ES-I3 (cell line): ENCODE measurements at regions not wholly inside any gene's neighbourhood (a gene's known extent, or its start where the extent isn't known, plus 50 kb on each side); places are given as distances from the start of the nearest gene placed in this dataset.

Source experiments
- H3K36me3 ChIP-seq: 2 replicates; pipeline ENCODE4 v1.6.1; 2013; ENCODE audit warnings: mild to moderate bottlenecking, low read length, control low read depth, moderate library complexity; ENCODE audit not compliant: insufficient read depth
- H3K4me1 ChIP-seq: 2 replicates; pipeline ENCODE4 v1.6.1; 2013; ENCODE audit warnings: mild to moderate bottlenecking, control low read depth, low read length; ENCODE audit not compliant: insufficient read depth
- H3K9ac ChIP-seq: 2 replicates; pipeline ENCODE4 v1.6.1; 2013; ENCODE audit warnings: low read depth, mild to moderate bottlenecking, low read length, moderate library complexity
- H3K9me3 ChIP-seq: 2 replicates; pipeline ENCODE4 v1.6.1; 2013; ENCODE audit warnings: mild to moderate bottlenecking, low read length, moderate library complexity; ENCODE audit not compliant: control insufficient read depth, insufficient read depth

DNA sequence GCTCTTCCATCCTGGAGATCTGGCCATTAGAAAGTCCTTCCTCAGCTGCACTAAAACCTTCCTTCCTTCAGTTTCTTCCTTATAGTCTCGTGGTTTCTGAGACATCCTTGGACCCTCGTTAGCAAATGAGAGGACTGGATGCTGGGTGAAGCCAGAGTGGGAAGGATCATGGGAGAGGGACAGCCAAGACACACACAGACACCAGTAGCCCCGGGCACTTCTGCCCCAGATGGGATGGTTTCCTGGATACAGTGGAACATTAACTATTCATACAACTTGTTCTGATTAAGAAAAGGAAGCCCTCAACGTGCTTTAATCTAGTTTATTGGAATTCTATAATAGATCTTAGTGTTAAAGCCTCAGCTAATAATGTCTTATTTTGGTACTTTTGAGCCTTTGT is 125.5 kb downstream of the SEC61B start:
- H3K4me1 ChIP-seq = no peaks in the 10 kb centered on the region
- H3K9me3 ChIP-seq = no peaks in the 10 kb centered on the region
- H3K36me3 ChIP-seq = no peaks in the 10 kb centered on the region
- no peak overlapping the region for H3K9ac ChIP-seq

DNA sequence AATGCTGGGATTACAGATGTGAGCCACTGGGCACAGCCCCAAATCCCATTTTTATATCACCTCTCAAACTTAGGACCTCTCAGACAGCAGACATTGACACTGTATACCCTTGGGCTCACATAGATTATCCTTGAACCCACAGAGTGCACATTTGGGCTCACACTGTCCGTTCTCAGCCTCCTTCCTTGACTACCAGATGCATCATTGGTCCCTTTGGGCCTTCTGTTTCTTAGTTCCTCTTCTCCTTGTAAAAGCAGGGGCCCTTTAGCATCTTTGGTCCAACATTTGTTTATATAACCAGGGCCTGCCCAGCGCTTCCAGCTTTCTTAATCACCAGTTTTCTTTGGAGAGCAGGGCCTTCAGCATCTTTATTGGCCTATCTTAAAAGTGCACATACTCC is 126.2 kb downstream of the SEC61B start:
- no peaks in the 10 kb centered on the region for H3K4me1 ChIP-seq
- H3K9ac ChIP-seq = no peak overlapping the region
- no peaks in the 10 kb centered on the region for H3K36me3 ChIP-seq
- no peaks in the 10 kb centered on the region for H3K9me3 ChIP-seq

DNA sequence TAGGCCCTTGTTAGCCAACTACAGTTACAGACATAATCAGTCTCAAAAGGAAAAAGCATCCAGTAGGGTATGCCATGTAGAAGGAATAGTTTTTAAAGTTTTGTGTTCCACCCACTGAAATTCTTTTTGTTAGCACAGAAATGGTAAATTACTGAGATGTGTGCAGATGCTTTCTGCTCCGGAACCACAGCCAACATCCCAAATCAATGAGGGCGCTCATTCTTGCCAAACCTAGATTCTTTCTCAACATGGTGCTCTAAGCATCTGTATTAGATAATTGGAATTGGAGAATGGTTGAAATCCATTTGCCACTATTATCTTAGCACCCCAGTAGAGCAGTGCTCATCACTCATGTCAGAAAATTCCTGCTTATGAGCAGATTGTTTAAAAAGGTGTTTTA is 127.8 kb downstream of the SEC61B start:
- Histone ChIP-seq H3K9ac (no peak overlapping the region), H3K36me3 (no peaks in the 10 kb centered on the region), H3K4me1 (no peaks in the 10 kb centered on the region), H3K9me3 (no peaks in the 10 kb centered on the region)

DNA sequence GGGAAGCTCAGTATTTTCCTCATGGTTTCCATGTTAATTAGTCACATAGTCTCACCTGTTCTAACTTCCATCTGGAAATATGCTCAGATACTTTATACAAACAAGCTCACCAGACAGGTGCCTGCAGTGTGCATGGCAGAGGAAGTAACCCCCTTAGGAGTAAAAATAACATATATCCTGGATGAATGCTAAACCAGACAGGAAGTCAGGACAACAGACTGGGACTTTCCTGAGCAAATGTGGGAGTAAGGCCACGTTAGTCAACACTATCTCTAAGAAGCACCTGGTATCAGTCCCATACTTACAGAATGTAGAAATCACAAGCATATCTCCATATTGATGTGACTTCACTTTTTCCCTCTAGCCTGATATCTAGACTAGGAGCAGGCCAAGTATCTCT is 128.4 kb downstream of the SEC61B start:
- H3K36me3 ChIP-seq = no peaks in the 10 kb centered on the region
- H3K9ac ChIP-seq = no peak overlapping the region
- no peaks in the 10 kb centered on the region for H3K9me3 ChIP-seq
- no peaks in the 10 kb centered on the region for H3K4me1 ChIP-seq

DNA sequence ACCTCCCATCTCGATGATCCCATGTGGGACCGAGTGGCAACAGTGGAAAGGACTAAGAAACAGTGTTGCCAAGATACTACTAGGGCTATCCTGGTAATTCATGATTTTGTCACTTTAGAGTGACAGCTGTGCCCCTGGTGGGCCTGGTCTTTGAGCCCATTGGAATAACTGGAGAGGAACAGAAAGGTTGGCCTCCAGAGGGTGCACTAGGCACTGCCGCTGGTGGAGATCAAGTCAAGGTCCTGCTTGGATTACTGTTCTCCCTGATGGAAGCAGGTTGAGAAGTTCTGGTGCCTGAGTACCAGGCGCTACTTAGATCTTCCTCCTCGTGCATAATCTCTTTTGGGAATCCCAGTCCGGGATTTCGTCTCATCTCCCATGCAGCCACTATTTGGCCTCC is 129.6 kb downstream of the SEC61B start:
- no peaks in the 10 kb centered on the region for H3K36me3 ChIP-seq
- H3K4me1 ChIP-seq = no peaks in the 10 kb centered on the region
- H3K9ac ChIP-seq = no peak overlapping the region
- H3K9me3 ChIP-seq = no peaks in the 10 kb centered on the region

DNA sequence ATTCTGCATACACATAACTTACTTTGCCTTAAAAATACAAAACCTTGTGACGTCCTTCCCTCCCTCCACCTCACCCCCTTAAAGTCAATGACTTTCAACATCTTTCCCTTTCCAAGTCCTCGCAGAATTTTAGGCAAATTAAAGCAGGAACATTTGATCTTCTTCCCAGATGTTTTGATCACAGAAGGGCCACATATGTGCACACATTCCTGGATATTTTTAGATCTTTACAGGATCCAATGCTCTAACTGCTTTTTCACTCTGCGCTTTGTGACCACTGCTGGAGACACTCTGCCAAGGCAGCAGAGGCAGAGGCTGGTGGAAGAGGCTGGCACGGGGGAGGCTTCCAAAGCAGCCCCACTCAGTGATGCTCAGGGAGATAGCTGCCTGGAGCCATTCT is 130.7 kb downstream of the SEC61B start:
- 0 out of 2 replicates have a peak, but pooled peaks cover 3% of the 10 kb centered on the region for H3K4me1 ChIP-seq
- no peaks in the 10 kb centered on the region for H3K9me3 ChIP-seq
- no peaks in the 10 kb centered on the region for H3K36me3 ChIP-seq
- no peak overlapping the region for H3K9ac ChIP-seq

DNA sequence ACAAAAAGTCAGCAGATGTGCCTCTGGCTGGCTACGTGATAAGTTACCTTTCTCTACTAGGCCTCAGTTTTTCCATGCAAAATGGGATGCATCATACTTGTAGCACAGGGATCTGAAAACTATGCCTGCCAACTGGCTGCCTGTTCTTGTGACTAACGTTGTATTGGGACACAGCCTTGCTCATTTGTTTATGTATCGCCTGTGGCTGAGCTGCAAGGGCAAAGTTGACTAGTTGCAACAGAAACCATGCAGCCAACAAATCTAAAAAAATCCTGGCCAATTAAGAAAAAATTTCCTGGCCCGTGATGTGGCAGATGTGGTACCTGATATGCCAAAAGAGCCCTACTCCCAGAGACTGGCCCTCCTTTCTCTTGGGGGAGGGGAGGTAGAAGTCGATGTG is 131.3 kb downstream of the SEC61B start:
- Histone ChIP-seq H3K4me1 (0 out of 2 replicates have a peak, but pooled peaks cover 3% of the 10 kb centered on the region), H3K36me3 (no peaks in the 10 kb centered on the region), H3K9ac (no peak overlapping the region), H3K9me3 (no peaks in the 10 kb centered on the region)

DNA sequence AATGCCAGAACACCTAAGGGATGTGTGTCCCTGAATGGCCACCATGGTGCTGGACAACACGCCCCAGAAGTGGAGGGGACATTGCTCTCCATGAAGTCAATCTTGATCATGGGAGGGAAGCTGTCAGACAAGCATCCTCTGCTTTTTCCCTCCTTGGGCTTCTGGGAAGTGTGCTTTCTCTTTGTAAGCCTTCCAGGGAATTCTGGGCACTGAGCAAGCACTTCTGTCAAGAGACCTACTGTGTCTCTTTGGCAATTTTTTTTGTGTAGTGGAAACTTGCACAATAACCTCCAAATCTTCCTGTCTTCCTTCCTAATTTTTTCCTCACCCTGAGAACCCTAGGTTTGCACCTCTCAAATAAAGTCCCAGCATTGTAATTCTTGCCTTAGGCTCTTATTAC is 132.0 kb downstream of the SEC61B start:
- H3K4me1 ChIP-seq = 0 out of 2 replicates have a peak, but pooled peaks cover 3% of the 10 kb centered on the region
- no peaks in the 10 kb centered on the region for H3K9me3 ChIP-seq
- no peaks in the 10 kb centered on the region for H3K36me3 ChIP-seq
- H3K9ac ChIP-seq = no peak overlapping the region

DNA sequence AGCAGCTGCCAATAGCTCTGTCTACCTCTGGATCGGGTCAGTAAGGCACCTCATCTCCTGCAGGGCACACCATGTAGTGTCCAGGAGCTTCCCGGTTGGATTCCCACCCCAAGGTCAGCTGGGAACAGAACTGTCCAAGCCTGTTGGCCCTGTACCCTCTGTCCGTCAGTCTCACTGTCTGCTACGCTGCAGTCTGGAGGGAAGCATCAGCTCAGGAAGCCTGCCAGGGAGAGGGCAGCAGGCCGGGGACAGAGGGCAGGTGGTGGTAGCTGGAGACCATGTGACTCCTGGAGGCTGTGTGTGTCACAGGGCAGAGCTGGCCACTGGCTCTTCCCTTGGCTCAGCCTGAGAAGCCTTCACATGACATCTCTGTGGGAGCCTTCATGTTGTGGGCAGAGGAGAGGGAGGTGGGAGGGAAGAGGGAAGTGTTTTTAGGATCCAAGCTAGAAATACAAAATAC is 134.5 kb downstream of the SEC61B start:
- no peaks in the 10 kb centered on the region for H3K9me3 ChIP-seq
- H3K9ac ChIP-seq = no peak overlapping the region
- 0 out of 2 replicates have a peak, but pooled peaks cover 3% of the 10 kb centered on the region for H3K4me1 ChIP-seq
- no peaks in the 10 kb centered on the region for H3K36me3 ChIP-seq

DNA sequence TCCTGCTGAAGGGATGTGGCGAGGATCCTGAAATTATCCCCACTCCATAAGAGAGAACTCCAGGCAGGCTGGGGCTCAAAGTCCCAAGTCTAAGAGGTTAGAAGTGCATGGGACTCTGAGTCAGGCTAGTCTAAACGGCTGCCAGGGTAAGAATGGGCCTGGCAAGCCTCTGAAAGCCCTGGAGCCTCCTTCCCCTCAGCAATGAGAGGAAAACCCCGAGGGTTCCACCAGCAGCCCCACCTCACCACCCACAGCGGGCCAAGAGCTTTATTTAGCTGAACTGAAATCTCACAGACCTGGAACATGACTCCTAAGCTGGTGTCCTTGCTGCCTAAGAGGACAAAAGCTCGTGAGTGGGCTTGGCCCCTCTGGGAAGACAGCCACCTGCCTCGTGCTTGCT is 135.5 kb downstream of the SEC61B start:
- 0 out of 2 replicates have a peak, but pooled peaks cover 3% of the 10 kb centered on the region for H3K4me1 ChIP-seq
- H3K9me3 ChIP-seq = no peaks in the 10 kb centered on the region
- no peak overlapping the region for H3K9ac ChIP-seq
- no peaks in the 10 kb centered on the region for H3K36me3 ChIP-seq

DNA sequence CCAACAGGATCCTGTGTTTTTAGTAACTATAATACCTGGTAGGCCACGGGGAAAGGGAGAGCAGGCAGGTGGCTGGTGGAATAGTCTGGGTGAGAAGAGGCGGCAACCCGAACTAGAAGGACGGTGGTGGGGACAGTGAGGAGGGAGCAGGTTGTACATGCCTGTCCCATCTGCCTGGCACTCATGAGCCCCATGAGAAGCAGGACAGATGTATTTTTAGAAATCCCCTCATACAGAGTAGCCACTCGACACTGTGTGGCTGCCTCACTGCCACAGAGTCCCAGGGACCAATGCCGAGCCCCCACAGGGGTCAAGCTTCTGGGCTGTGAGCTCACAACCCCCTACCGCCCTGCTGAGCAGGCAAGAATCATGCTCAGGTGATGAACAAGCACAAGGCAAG is 136.6 kb downstream of the SEC61B start:
- 0 out of 2 replicates have a peak, but pooled peaks cover 3% of the 10 kb centered on the region for H3K4me1 ChIP-seq
- H3K9ac ChIP-seq = no peak overlapping the region
- H3K36me3 ChIP-seq = no peaks in the 10 kb centered on the region
- H3K9me3 ChIP-seq = no peaks in the 10 kb centered on the region

DNA sequence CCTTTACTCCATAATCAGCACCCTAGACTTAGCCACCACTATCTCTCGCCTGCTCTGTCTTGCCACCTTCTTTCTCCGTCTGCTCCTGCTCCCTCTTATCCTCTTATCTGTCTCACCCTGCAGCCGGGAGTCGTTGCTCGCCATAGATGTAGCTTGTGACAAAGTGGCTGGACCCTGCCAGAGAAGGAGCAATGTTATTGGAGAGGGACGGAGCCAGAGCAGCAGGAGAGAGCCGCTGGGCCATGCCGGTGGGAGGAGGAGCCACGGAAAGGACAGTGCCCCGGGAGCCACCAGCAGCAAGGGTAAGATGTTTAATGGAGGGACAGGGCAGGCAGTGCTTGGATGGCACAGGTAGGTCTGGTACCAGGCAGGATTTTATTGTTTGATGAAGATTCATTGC is 137.3 kb downstream of the SEC61B start:
- H3K9me3 ChIP-seq = no peaks in the 10 kb centered on the region
- H3K4me1 ChIP-seq = 0 out of 2 replicates have a peak, but pooled peaks cover 3% of the 10 kb centered on the region
- H3K36me3 ChIP-seq = no peaks in the 10 kb centered on the region
- no peak overlapping the region for H3K9ac ChIP-seq

DNA sequence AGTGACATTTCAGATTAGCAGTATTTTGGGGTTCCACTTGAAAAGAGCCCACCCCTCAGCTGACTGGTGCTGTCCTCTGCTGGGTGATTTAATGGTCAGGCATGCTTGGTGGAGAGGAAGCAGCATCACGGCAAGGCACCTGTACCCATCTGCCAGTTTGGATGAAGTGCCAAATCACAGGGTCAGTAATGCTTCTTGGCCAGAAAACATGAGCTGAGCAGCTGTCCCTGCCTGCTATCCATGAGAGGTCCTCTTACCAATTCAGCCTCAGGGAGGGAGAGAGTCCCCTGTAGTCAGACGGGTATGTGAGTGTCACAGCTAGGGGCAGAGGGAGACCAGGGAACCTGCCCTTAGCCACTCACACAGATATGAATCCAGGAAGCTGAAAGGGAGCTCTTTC is 137.9 kb downstream of the SEC61B start:
- Histone ChIP-seq H3K9me3 (no peaks in the 10 kb centered on the region), H3K9ac (no peak overlapping the region), H3K36me3 (no peaks in the 10 kb centered on the region), H3K4me1 (0 out of 2 replicates have a peak, but pooled peaks cover 3% of the 10 kb centered on the region)

DNA sequence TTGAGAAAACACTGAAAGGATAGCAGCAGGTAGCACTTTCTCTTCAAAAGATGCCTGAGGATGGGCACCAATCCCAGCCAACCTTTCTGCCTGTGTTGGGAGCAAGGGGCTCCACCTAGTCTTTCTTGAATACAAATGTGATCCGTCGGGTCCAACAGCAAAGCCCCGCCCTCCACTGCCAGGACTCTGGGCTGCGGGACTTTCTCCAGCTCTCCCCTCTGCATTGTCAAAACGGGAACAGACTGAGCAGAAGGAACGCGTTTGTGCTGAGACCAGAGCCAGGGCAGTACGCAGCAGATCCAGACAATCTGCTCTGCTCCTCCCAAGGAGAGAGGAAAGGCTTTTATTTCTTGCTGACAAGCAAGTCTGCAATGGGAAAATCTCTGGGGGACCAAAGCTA is 139.7 kb downstream of the SEC61B start:
- Histone ChIP-seq H3K4me1 (0 out of 2 replicates have a peak, but pooled peaks cover 3% of the 10 kb centered on the region), H3K9ac (no peak overlapping the region), H3K36me3 (no peaks in the 10 kb centered on the region), H3K9me3 (no peaks in the 10 kb centered on the region)

DNA sequence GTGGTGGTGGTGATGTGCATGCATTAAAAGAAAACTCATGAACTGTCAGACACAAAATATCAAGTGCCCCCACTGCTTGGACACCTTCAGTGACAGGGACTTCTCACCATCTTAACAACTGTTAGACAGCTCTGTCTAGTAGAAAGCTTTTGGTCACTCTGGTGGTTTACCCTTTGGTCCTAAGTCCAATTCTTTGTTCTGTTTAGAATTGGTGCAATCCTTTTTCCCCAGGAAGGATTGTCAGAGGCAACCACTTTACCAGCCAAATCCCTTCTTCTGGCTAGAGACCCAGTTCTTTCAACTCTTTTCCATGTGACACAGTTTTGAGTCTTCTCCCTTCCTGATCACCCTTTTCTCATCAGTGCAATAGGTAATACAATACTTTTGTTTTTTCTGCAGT is 140.2 kb downstream of the SEC61B start:
- H3K9me3 ChIP-seq = no peaks in the 10 kb centered on the region
- H3K4me1 ChIP-seq = no peaks in the 10 kb centered on the region
- no peak overlapping the region for H3K9ac ChIP-seq
- no peaks in the 10 kb centered on the region for H3K36me3 ChIP-seq

DNA sequence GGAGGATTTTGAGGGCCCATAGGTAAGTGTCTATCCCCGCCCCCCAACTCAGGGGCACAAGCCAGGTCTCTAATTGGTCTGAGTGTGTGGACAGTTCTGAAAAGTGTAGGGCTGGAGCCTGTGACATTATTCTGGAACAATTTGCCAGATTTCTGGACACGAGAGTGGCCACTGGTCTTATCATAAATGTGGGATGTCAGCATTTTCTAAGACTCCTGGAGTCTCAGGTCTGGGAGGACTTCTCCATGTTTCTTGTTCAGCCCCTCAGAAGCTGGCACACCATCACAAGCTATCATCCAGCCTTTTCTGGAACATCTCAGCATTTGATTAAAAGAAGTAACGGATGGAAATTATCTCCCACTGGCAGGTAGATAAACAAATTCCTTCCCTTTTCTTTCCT is 141.4 kb downstream of the SEC61B start:
- no peaks in the 10 kb centered on the region for H3K9me3 ChIP-seq
- no peaks in the 10 kb centered on the region for H3K36me3 ChIP-seq
- no peaks in the 10 kb centered on the region for H3K4me1 ChIP-seq
- no peak overlapping the region for H3K9ac ChIP-seq
